Kidney capillary endothelial cell (primary cell): ENCODE measurements at regions not wholly inside any gene's neighbourhood (a gene's known extent, or its start where the extent isn't known, plus 50 kb on each side); places are given as distances from the start of the nearest gene placed in this dataset.

Experiments used
- DNase-seq: peaks from one replicate; pipeline ENCODE4 v3.0.0-alpha.2; 2018; ENCODE audit warnings: low spot score

- no peak for DNase-seq
Measured at GRCh38 chr11:70627219-70627618, 228.9 kb downstream of the CTTN start.

GRCh38 chr11:70628176-70628854 lies 230.0 kb downstream of the CTTN start:
- DNase-seq = peak; percentile 10

GRCh38 chr11:70628855-70629844 lies 230.8 kb downstream of the CTTN start:
- DNase-seq = peak; percentile 40

DNA sequence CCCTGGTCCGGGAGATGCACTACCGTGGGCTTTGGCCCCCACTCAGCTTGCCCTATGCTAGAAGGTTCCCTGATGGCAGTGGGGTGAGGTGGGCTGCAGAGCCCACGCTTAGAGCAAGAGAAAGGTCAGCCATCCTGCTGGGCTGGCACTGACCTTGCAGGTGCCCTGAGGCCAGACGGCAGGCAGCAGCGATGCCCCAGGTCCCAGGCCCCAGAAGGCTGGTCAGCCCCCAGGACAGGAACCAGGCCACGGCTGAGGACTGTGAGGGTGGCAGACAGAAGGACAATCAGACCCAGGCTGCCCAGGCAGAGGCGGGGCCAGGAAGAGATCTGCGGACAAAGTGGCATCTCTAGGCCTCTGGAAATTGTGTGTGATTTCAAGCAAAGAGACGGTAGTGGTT lies 231.7 kb downstream of the CTTN start:
- no peak for DNase-seq

GRCh38 chr11:70630816-70631623 lies 232.7 kb downstream of the CTTN start:
- no peak for DNase-seq

GRCh38 chr11:70631624-70632047 lies 233.3 kb downstream of the CTTN start:
- no peak for DNase-seq

DNA sequence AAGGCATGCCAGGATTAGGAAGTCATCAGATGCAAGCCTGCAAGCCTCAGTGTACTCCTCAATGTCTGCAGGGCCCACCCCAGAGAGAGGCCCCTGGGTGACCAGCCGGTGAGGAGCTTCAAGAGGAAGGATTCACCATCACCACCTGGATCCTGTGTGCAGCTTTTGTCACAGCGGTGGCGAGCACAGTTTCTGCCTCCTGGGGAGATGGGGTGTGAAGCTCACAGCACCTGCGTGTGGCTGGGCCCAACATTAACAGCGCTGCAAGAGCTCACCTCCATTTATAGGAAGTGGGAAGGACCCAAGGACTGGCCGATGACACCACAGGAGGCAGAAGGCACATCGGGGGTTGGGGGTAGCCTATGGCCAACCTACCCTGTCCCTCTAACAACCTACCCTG lies 235.3 kb downstream of the CTTN start:
- no peak for DNase-seq

GRCh38 chr11:70636659-70637058 lies 238.3 kb downstream of the CTTN start:
- no peak for DNase-seq

GRCh38 chr11:70637186-70637800 lies 239.0 kb downstream of the CTTN start:
- DNase-seq = no peak

- peak; percentile 30 for DNase-seq
Measured at GRCh38 chr11:70637949-70638583, 239.7 kb downstream of the CTTN start.

DNA sequence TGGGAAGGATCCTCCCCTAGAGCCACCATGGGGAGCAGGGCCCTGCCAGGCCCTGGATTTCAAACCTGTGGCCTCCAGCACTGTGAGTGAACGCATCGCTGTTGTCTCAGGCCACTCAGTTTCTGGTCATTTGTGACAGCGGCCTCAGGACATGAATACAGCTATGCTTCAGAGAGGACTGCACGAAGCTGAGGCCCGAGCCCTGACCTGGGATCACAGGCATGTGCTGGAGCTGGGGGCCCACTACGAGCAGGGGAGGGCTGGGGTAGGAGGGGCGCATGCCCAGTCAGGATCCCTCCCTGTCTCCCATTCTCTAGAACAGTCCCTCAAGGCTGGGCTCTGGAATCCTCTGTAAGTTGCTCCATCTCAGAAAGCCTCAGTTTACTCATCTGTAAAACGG lies 242.1 kb downstream of the CTTN start:
- DNase-seq = no peak

DNA sequence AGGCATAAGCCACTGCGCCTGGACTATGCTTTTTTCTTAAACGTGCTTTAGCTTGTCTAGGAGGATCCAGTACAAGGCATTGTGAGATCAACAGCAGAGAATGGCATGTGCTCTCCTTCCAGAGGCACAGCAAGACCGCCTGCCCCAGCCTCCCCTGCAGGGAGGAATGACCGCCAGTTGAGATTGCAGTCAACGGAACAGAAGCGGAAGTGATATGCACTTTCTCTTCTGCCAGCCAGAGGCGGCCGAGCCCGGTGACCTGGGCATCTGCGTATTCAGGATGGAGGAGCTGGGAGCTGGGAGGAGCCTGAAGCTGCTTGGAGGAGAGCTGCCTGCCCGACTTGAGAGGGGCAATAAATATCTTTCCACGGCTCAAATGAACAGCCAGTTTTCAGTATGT lies 243.0 kb downstream of the CTTN start:
- no peak for DNase-seq

DNA sequence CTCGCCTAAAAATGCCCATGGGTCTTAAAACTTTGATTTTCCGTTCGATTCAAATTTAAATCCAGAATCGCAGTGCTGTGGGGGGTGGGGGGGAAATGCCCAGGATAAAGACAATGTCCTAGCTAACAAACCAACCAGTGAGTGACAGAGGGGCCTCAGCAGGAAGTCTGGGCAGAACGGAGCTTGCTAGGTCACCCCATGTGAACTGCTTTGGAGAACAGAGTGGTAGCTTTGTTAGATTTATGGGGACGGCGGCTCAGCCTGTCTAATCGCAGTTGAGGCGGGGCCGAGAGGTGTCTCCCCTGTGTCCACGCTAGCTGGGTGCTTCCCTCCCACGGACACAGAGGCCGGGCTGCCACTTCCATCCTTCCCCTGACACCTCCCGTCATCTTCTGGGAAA lies 243.9 kb downstream of the CTTN start:
- DNase-seq = no peak

- no peak for DNase-seq
Measured at GRCh38 chr11:70643642-70644041, 245.3 kb downstream of the CTTN start.

GRCh38 chr11:70644343-70645060 lies 246.2 kb downstream of the CTTN start:
- no peak for DNase-seq

DNA sequence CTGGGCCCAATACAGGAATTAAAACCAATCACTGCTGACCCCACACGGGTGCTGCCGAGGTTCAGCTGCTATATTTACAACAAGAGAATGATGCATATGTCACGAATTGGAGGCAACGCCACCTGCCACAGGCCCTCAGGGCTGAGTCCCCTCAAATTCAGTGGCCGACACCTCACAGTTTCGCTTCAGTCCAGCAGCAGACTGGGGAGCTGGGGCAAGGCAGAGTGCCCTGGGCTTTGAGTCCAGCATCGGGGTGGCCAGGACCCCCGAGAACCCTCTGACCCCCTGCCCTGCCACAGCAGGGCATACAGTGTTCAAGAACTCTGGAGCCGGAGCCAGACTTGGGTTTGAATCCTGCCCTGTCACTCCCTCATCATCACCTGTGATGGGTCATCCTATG lies 247.2 kb downstream of the CTTN start:
- no peak for DNase-seq

DNA sequence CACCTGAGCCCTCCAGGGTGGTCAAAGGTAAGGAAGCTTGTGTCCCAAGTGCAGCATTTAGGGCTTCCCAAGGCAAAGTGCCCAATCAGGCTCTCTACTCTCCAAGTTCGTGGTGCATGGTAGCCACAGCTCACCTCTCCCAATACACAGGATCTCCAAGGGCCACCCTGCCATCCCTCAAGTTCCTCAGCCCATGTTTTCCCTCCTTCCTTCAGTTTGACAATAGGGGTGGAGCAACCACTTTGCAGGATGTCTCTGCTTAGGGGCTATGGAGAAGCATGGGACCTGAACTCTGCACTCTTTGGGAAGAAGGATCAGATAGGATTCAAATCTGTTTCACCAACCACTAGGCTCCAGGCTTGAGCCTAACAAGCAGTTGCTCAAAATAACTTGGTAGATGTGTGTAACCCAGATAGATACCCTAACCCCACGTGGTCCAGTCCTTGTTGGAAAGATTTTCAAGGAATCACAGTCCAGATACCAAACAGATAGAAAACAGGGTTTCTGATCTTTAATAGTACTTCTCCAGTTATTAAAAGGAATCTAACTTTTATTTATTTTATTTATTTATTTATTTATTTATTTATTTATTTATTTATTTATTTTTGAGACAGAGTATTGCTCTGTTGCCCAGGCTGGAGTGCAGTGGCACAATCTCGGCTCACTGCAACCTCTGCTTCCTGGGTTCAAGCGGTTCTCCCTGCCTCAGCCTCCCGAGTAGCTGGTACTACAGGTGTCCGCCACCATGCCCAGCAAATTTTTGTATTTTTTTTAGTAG lies 248.1 kb downstream of the CTTN start:
- no peak for DNase-seq

DNA sequence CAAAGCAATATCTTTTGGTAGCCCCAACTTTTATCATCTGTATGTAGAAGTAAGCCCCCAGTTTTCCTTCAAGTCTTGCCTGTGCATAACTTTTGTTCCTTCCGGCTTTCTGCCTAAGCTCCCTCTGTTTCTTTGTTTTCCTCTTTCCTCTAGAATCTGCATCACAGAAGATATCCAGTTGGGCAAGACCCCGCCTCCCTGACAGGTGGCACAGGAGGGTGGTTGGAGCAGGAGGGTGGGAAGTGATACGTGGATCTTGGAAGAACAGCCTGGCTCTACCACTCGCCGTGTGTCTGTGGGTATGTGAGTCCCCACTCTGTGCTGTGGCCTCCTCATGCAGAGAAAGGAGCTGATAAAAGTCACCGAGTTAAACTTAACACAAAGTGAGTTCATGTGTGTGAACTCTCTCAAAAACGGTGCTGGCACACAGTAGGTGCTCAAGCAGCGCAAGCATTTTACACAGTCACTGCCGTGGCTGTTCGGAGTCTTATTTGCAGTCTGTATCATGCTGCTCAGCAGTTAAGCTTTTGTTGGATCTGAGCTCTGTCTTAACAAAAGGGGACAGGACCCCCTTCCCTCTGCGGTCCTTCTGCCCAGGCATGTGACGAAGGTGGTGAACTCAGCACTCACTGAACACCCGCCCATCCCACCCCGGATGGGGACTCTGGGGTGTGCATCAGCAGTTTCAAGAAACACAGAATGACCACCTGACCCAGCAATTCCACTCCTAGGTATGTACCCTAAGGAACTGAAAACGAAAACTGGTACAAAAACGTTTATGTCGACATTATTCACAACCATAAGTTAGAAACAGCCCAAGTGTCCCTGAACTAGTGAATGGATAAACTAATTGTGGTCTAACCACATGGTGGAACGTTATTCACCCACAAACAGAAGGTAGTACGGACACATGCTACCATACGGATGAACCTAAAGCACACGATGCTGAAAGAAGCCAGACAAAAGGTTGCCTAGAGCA lies 249.1 kb downstream of the CTTN start:
- DNase-seq = no peak
